IMR-90 (cell line): ENCODE measurements at regions not wholly inside any gene's neighbourhood (a gene's known extent, or its start where the extent isn't known, plus 50 kb on each side); places are given as distances from the start of the nearest gene placed in this dataset.

ENCODE experiments used
- CEBPB ChIP-seq: IDR thresholded peaks from 2 replicates; pipeline ENCODE4 v1.6.1; 2012; ENCODE audit warnings: low read depth, low read length, improper control_type of control experiment
- CHD1 ChIP-seq: IDR thresholded peaks from 2 replicates; pipeline ENCODE4 v1.6.1; 2012; ENCODE audit warnings: low read depth, low read length, improper control_type of control experiment
- FOS ChIP-seq: fragments of 150-350 bp; IDR thresholded peaks from 2 replicates; pipeline ENCODE4 v1.6.1; 2016; ENCODE audit warnings: low read depth, low read length
- MAZ ChIP-seq: IDR thresholded peaks from 2 replicates; pipeline ENCODE4 v1.6.1; 2012; ENCODE audit warnings: low read depth, mild to moderate bottlenecking, low read length, improper control_type of control experiment, moderate library complexity, borderline replicate concordance
- MXI1 ChIP-seq: IDR thresholded peaks from 2 replicates; pipeline ENCODE4 v1.6.1; 2012; ENCODE audit warnings: low read depth, mild to moderate bottlenecking, low read length, moderate library complexity, borderline replicate concordance
- POLR2A ChIP-seq: IDR thresholded peaks from 2 replicates; pipeline ENCODE4 v1.6.1; 2012; ENCODE audit warnings: mild to moderate bottlenecking, low read depth, low read length
- RAD21 ChIP-seq: IDR thresholded peaks from 2 replicates; pipeline ENCODE4 v1.6.1; 2012; ENCODE audit warnings: low read length, improper control_type of control experiment
- RCOR1 ChIP-seq: IDR thresholded peaks from 2 replicates; pipeline ENCODE4 v1.6.1; 2012; ENCODE audit warnings: mild to moderate bottlenecking, low read length, improper control_type of control experiment; ENCODE audit not compliant: insufficient replicate concordance
- RFX5 ChIP-seq: IDR thresholded peaks from 2 replicates; pipeline ENCODE4 v1.8.0; 2012; ENCODE audit warnings: low read depth, mild to moderate bottlenecking, low read length, moderate library complexity
- SMC3 ChIP-seq: fragments of 150-350 bp; IDR thresholded peaks from 2 replicates; pipeline ENCODE4 v1.6.1; 2016; ENCODE audit warnings: low read depth, mild to moderate bottlenecking, antibody characterized with exemption, low read length, moderate library complexity
- TF ChIP-seq, protein P1 (sequence below): conservative IDR thresholded peaks from 2 replicates; pipeline ENCODE4 v1.5.1; 2012; ENCODE audit warnings: mild to moderate bottlenecking, low read depth, low read length, improper control_type of control experiment
- TF ChIP-seq, protein P2 (sequence below): fragments of 150-350 bp; IDR thresholded peaks from 2 replicates; pipeline ENCODE4 v1.6.1; 2016; ENCODE audit warnings: low read depth, mild to moderate bottlenecking, low read length, moderate library complexity, borderline replicate concordance
- TF ChIP-seq, protein P3 (sequence below): fragments of 150-350 bp; IDR thresholded peaks from 2 replicates; pipeline ENCODE4 v1.6.1; 2017; ENCODE audit warnings: mild to moderate bottlenecking, antibody characterized with exemption, low read length, low read depth

DNA sequence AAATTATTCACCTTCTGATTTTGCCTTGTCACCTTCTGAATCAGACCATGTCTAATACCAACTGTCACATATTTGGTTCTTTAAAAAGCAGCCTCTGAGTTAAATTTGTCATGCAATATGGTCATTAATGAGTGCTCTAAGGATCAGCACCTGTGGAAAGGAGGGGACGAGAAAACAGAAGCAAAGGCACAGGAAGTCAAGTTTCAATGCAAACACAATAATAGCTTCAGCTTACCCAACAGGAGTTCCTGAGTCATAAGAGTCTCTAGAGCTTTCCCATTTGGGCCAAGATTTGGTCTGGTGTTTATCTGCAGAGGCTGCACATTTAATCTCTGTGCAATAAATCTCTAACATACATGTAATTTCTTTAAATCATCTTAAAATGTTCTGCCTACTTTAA lies 889.8 kb downstream of the CDH8 start:
- TF ChIP-seq, protein P1, sequence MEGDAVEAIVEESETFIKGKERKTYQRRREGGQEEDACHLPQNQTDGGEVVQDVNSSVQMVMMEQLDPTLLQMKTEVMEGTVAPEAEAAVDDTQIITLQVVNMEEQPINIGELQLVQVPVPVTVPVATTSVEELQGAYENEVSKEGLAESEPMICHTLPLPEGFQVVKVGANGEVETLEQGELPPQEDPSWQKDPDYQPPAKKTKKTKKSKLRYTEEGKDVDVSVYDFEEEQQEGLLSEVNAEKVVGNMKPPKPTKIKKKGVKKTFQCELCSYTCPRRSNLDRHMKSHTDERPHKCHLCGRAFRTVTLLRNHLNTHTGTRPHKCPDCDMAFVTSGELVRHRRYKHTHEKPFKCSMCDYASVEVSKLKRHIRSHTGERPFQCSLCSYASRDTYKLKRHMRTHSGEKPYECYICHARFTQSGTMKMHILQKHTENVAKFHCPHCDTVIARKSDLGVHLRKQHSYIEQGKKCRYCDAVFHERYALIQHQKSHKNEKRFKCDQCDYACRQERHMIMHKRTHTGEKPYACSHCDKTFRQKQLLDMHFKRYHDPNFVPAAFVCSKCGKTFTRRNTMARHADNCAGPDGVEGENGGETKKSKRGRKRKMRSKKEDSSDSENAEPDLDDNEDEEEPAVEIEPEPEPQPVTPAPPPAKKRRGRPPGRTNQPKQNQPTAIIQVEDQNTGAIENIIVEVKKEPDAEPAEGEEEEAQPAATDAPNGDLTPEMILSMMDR = no peak
- TF ChIP-seq, protein P2, sequence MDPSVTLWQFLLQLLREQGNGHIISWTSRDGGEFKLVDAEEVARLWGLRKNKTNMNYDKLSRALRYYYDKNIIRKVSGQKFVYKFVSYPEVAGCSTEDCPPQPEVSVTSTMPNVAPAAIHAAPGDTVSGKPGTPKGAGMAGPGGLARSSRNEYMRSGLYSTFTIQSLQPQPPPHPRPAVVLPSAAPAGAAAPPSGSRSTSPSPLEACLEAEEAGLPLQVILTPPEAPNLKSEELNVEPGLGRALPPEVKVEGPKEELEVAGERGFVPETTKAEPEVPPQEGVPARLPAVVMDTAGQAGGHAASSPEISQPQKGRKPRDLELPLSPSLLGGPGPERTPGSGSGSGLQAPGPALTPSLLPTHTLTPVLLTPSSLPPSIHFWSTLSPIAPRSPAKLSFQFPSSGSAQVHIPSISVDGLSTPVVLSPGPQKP = no peak
- TF ChIP-seq POLR2A (no peak), CEBPB (no peak), RAD21 (no peak), RCOR1 (no peak), CHD1 (no peak), SMC3 (no peak), FOS (no peak), MAZ (no peak), RFX5 (no peak), MXI1 (no peak)
- TF ChIP-seq, protein P3, sequence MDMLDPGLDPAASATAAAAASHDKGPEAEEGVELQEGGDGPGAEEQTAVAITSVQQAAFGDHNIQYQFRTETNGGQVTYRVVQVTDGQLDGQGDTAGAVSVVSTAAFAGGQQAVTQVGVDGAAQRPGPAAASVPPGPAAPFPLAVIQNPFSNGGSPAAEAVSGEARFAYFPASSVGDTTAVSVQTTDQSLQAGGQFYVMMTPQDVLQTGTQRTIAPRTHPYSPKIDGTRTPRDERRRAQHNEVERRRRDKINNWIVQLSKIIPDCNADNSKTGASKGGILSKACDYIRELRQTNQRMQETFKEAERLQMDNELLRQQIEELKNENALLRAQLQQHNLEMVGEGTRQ = no peak
